Prostate gland (tissue), 2 donors: ENCODE measurements at regions not wholly inside any gene's neighbourhood (a gene's known extent, or its start where the extent isn't known, plus 50 kb on each side); places are given as distances from the start of the nearest gene placed in this dataset.

Source experiments
- DNase-seq: peaks from one replicate; pipeline ENCODE4 v3.0.0-alpha.2; 2019; ENCODE audit warnings: low spot score
- H3K27ac ChIP-seq, 2 donors: fragments of 200-600 bp; sonication (generic); 2 replicates each; pipeline ENCODE4 v1.5.1; 2017 to 2019
- H3K27me3 ChIP-seq: fragments of 200-600 bp; sonication (generic); replicated peaks from 2 replicates; pipeline ENCODE4 v1.5.1; 2019; ENCODE audit not compliant: insufficient read depth
- H3K36me3 ChIP-seq, 2 donors: fragments of 200-600 bp; sonication (generic); 1 replicate in 1 of 2; 2 replicates in 1 of 2; pipeline versions ENCODE4 v1.5.1 to v1.8.1; 2017 to 2019
- H3K4me1 ChIP-seq: fragments of 200-600 bp; sonication (generic); replicated peaks from 2 replicates; pipeline ENCODE4 v1.5.1; 2019
- H3K4me3 ChIP-seq, 2 donors: fragments of 200-600 bp; sonication (generic); 2 replicates each; pipeline ENCODE4 v1.5.1; 2017 to 2019
- H3K9me3 ChIP-seq: fragments of 200-600 bp; sonication (generic); 2 replicates; pipeline ENCODE4 v1.5.1; 2017
- CTCF ChIP-seq, 4 experiments: fragments of 200-600 bp in 2 of 4; fragments of 450-650 bp in 2 of 4; sonication (generic) in 2 of 4; IDR thresholded peaks; 1 replicate in 3 of 4; 2 replicates in 1 of 4; pipeline ENCODE4 v1.5.1; 2016 to 2019; ENCODE audit warnings: antibody characterized with exemption in 4 of 4, mild to moderate bottlenecking in 2 of 4, moderate library complexity in 2 of 4
- POLR2A ChIP-seq: fragments of 450-650 bp; IDR thresholded peaks from one replicate; pipeline ENCODE4 v1.6.1; 2016; ENCODE audit warnings: antibody characterized with exemption, mild to moderate bottlenecking
- POLR2AphosphoS5 ChIP-seq: sonication (generic); formaldehyde crosslinking; IDR thresholded peaks from one replicate; pipeline ENCODE4 v1.6.1; 2017; ENCODE audit warnings: antibody characterized with exemption
- WGBS: methylation state at CpG from one replicate; pipeline ENCODE4 v1.1.5; 2018; 5-methylcytosine and 5-hydroxymethylcytosine counted together
- intact Hi-C: fragments of 100-400 bp; cut with DNase I; formaldehyde crosslinking; loops from one replicate; pipeline ENCODE4 v1.14.2; 2022

DNA sequence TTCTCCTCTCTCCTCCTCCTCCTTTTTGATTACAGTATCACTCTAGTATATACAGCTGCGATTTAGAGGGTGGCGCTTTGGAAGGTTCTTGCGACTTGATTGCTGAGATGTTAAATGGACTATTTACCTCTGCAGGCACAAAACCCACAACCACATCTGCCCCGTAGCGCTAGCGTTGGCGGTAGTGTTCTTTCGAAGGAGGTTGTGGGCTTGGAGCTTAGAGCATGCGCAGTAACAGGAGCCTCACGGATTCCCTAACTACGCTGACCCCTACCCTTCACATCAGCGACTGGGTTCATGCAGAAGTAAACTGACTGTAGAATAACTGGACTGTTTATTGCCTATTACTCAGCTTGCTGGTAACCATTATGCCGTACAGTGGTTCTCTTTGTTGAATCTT, 58.0 kb downstream of the CGGBP1 start:
- intact Hi-C loops: loop anchor here (5.0 kb wide), 2 partner anchors 111 to 649 kb away; no protein-coding TSS in a partner anchor
- no peaks in the 10 kb centered on the region for H3K27me3 ChIP-seq
- no peak for DNase-seq
- no peaks in the 10 kb centered on the region for H3K9me3 ChIP-seq
- H3K4me3 ChIP-seq: no peak overlapping the region
- no peak for TF ChIP-seq CTCF (IDR thresholded peaks at IDR 0.05)
- no peak for TF ChIP-seq POLR2AphosphoS5
- TF ChIP-seq POLR2A: no peak
- H3K4me1 ChIP-seq: no peaks in the 10 kb centered on the region
- WGBS: 70% methylated on average over 13 of the region's 13 CpGs
- H3K27ac ChIP-seq: no peak overlapping the region
- H3K36me3 ChIP-seq: no peaks in the 10 kb centered on the region

GRCh38 chr3:87997966-87998365, 60.8 kb downstream of the CGGBP1 start:
- Histone ChIP-seq H3K4me1 (no peaks in the 10 kb centered on the region), H3K9me3 (no peaks in the 10 kb centered on the region), H3K27me3 (no peaks in the 10 kb centered on the region), H3K27ac (no peak overlapping the region), H3K36me3 (no peaks in the 10 kb centered on the region), H3K4me3 (no peak overlapping the region)
- intact Hi-C loops: no loop called here
- no peak for DNase-seq
- no peak for TF ChIP-seq POLR2AphosphoS5
- TF ChIP-seq POLR2A: no peak
- TF ChIP-seq CTCF (IDR thresholded peaks at IDR 0.05): no peak

GRCh38 chr3:87997298-87997697, 61.5 kb downstream of the CGGBP1 start:
- no peaks in the 10 kb centered on the region for H3K9me3 ChIP-seq
- H3K27ac ChIP-seq: no peak overlapping the region
- TF ChIP-seq CTCF (IDR thresholded peaks at IDR 0.05) (no peak), POLR2AphosphoS5 (no peak), POLR2A (no peak)
- WGBS: 77% methylated on average over 4 of the region's 4 CpGs
- no peaks in the 10 kb centered on the region for H3K27me3 ChIP-seq
- DNase-seq: no peak
- no peak overlapping the region for H3K4me3 ChIP-seq
- no peaks in the 10 kb centered on the region for H3K4me1 ChIP-seq
- intact Hi-C loops: no loop called here
- no peaks in the 10 kb centered on the region for H3K36me3 ChIP-seq

DNA sequence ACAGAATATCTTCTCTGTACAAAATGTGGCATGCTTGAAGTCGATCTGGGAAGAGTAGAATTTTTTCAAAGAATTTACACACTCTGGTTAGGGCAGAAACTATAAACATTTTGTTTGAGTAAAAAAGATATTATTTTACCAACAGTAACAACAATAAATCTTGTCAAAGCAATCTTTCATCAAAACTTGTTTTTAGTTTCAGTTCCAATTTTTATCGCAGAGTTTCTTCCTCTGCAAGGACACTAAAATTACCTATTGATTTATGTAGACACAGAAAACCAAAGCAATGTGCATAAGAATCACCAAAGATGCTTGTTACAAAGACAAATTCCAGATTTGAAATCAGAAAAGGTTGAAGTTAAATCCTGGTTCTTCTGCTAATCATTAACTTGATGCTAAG, 61.9 kb downstream of the CGGBP1 start:
- DNase-seq: no peak
- H3K4me1 ChIP-seq: no peaks in the 10 kb centered on the region
- no peak overlapping the region for H3K27ac ChIP-seq
- WGBS: 22% methylated on average over 2 of the region's 2 CpGs
- H3K4me3 ChIP-seq: no peak overlapping the region
- TF ChIP-seq CTCF (IDR thresholded peaks at IDR 0.05): no peak
- TF ChIP-seq POLR2AphosphoS5: no peak
- no peak for TF ChIP-seq POLR2A
- no peaks in the 10 kb centered on the region for H3K36me3 ChIP-seq
- intact Hi-C loops: no loop called here
- no peaks in the 10 kb centered on the region for H3K27me3 ChIP-seq
- H3K9me3 ChIP-seq: no peaks in the 10 kb centered on the region

DNA sequence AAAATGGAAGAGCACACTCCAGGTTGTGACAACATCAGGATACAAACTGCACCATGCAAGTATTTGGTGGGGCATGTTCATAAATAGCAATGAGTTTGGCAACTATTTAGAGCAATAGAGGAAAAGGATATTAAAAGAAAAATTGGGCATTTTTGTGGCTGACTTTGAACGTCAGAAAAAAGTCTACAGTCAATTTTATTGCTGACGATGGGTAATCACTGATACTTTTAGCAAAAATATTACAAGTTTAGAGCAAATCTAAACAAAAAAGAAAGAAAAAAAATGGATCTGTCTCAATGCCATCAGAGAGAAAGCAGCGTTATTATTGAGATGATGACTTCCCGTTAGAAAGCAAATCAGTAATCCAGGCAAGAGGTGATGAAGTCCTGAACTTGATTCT, 65.2 kb downstream of the CGGBP1 start:
- DNase-seq: no peak
- no peaks in the 10 kb centered on the region for H3K9me3 ChIP-seq
- no peaks in the 10 kb centered on the region for H3K4me1 ChIP-seq
- intact Hi-C loops: no loop called here
- no peak overlapping the region for H3K27ac ChIP-seq
- TF ChIP-seq CTCF (IDR thresholded peaks at IDR 0.05) (no peak), POLR2A (no peak), POLR2AphosphoS5 (no peak)
- no peaks in the 10 kb centered on the region for H3K27me3 ChIP-seq
- no peak overlapping the region for H3K4me3 ChIP-seq
- WGBS: 80% methylated on average over 4 of the region's 4 CpGs
- H3K36me3 ChIP-seq: no peaks in the 10 kb centered on the region
